Hepatocyte (in vitro differentiated cells): ENCODE measurements at regions not wholly inside any gene's neighbourhood (a gene's known extent, or its start where the extent isn't known, plus 50 kb on each side); places are given as distances from the start of the nearest gene placed in this dataset.
"Not testable (repeated sequence)": the region's sequence is repeated elsewhere in the genome, so short reads cannot be mapped to it uniquely, and the experiment has no call there.

Experiments used
- DNase-seq: peaks from one replicate; pipeline ENCODE4 v3.0.0-alpha.2; 2016; ENCODE audit warnings: low spot score
- H2AFZ ChIP-seq: fragments of 200-600 bp; sonication (generic); 2 replicates; pipeline ENCODE4 v1.6.0; 2016; ENCODE audit warnings: antibody characterized with exemption, mild to moderate bottlenecking
- H3K27ac ChIP-seq: fragments of 200-600 bp; sonication (generic); 2 replicates; pipeline ENCODE4 v1.5.1; 2016; ENCODE audit warnings: mild to moderate bottlenecking
- H3K27me3 ChIP-seq: fragments of 200-600 bp; sonication (generic); 2 replicates; pipeline ENCODE4 v1.6.1; 2016
- H3K36me3 ChIP-seq: fragments of 200-600 bp; sonication (generic); replicated peaks from 2 replicates; pipeline ENCODE4 v1.5.1; 2016; ENCODE audit warnings: low read depth; ENCODE audit not compliant: insufficient read depth
- H3K4me1 ChIP-seq: fragments of 200-600 bp; sonication (generic); 2 replicates; pipeline ENCODE4 v1.5.1; 2016; ENCODE audit warnings: mild to moderate bottlenecking, moderate library complexity; ENCODE audit not compliant: insufficient read depth
- H3K4me2 ChIP-seq: fragments of 200-600 bp; sonication (generic); 2 replicates; pipeline ENCODE4 v1.6.0; 2016
- H3K4me3 ChIP-seq: fragments of 200-600 bp; sonication (generic); 2 replicates; pipeline ENCODE4 v1.5.1; 2016; ENCODE audit warnings: mild to moderate bottlenecking
- H3K79me2 ChIP-seq: fragments of 200-600 bp; sonication (generic); 2 replicates; pipeline ENCODE4 v1.6.0; 2017; ENCODE audit warnings: mild to moderate bottlenecking
- H3K9me2 ChIP-seq: fragments of 200-600 bp; sonication (generic); replicated peaks from 2 replicates; pipeline ENCODE4 v1.6.0; 2017; ENCODE audit warnings: mild to moderate bottlenecking; ENCODE audit not compliant: insufficient read depth
- H3K9me3 ChIP-seq: fragments of 200-600 bp; sonication (generic); 2 replicates; pipeline ENCODE4 v1.5.1; 2016; ENCODE audit warnings: low read depth, mild to moderate bottlenecking
- H4K20me1 ChIP-seq: fragments of 200-600 bp; sonication (generic); 2 replicates; pipeline ENCODE4 v1.6.0; 2016; ENCODE audit warnings: mild to moderate bottlenecking; ENCODE audit not compliant: insufficient read depth, poor library complexity, severe bottlenecking
- CTCF ChIP-seq: fragments of 200-600 bp; sonication (generic); IDR thresholded peaks from 2 replicates; pipeline ENCODE4 v1.5.1; 2016; ENCODE audit warnings: antibody characterized with exemption, mild to moderate bottlenecking; ENCODE audit not compliant: poor library complexity
- EZH2 ChIP-seq: fragments of 200-600 bp; sonication (generic); IDR thresholded peaks from 2 replicates; pipeline ENCODE4 v1.6.1; 2016; ENCODE audit warnings: antibody characterized with exemption, mild to moderate bottlenecking, borderline replicate concordance
- EZH2phosphoT487 ChIP-seq: fragments of 200-600 bp; sonication (generic); IDR thresholded peaks from one replicate; pipeline ENCODE4 v1.6.1; 2018; ENCODE audit warnings: antibody characterized with exemption, mild to moderate bottlenecking, low read depth, moderate library complexity; ENCODE audit not compliant: unreplicated experiment, severe bottlenecking
- WGBS: methylation state at CpG from one replicate; pipeline ENCODE4 v1.1.6; 2016; ENCODE audit warnings: low lambda C conversion rate; ENCODE audit errors: missing lambda C conversion rate; 5-methylcytosine and 5-hydroxymethylcytosine counted together

DNA sequence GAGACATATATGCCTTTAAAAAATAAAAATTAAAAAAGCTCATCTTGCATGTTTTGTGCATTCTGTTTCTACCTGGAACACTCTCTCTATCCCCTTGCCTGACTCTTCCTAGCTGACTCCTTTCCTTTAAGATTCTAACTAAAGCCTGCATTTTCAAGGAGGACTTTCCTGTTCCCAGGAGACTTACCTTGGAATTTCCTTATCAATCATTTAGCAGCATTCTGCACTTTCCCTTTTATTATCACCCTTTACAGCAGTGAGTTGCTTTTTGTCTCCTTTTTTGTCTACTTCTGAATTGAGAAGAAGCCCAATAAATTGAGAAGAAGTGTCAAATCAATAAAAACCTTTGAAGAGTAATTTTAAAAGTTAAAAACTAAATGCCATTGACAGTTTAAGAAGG, 142.2 kb upstream of the TMEM196 start:
- no peaks in the 10 kb centered on the region for H3K9me2 ChIP-seq
- no peak overlapping the region for H3K27ac ChIP-seq
- no peaks in the 10 kb centered on the region for H3K4me1 ChIP-seq
- no peaks in the 10 kb centered on the region for H3K27me3 ChIP-seq
- TF ChIP-seq EZH2 (no peak), CTCF (no peak), EZH2phosphoT487 (no peak)
- no peak for DNase-seq
- no peaks in the 10 kb centered on the region for H3K79me2 ChIP-seq
- no peaks in the 10 kb centered on the region for H3K9me3 ChIP-seq
- no peak overlapping the region for H3K4me3 ChIP-seq
- no peak overlapping the region for H2AFZ ChIP-seq
- H3K36me3 ChIP-seq, result no peaks in the 10 kb centered on the region
- H3K4me2 ChIP-seq, result no peak overlapping the region
- H4K20me1 ChIP-seq, result no peaks in the 10 kb centered on the region

GRCh38 chr7:19914866-19915265, 141.4 kb upstream of the TMEM196 start:
- Histone ChIP-seq H4K20me1 (no peaks in the 10 kb centered on the region), H3K79me2 (no peaks in the 10 kb centered on the region), H2AFZ (no peak overlapping the region), H3K9me2 (no peaks in the 10 kb centered on the region), H3K27me3 (no peaks in the 10 kb centered on the region), H3K4me1 (no peaks in the 10 kb centered on the region), H3K27ac (no peak overlapping the region), H3K4me2 (no peak overlapping the region), H3K36me3 (no peaks in the 10 kb centered on the region), H3K9me3 (no peaks in the 10 kb centered on the region), H3K4me3 (no peak overlapping the region)
- WGBS, result 100% methylated on average over 1 of the region's 1 CpG
- no peak for DNase-seq
- no peak for TF ChIP-seq EZH2
- TF ChIP-seq CTCF, result no peak

- Histone ChIP-seq H3K9me3 (no peaks in the 10 kb centered on the region), H3K27ac (no peak overlapping the region), H3K4me2 (no peak overlapping the region), H3K9me2 (no peaks in the 10 kb centered on the region), H4K20me1 (no peaks in the 10 kb centered on the region), H2AFZ (no peak overlapping the region), H3K36me3 (no peaks in the 10 kb centered on the region), H3K4me1 (no peaks in the 10 kb centered on the region), H3K4me3 (no peak overlapping the region), H3K27me3 (no peaks in the 10 kb centered on the region), H3K79me2 (no peaks in the 10 kb centered on the region)
- DNase-seq, result no peak
- no peak for TF ChIP-seq EZH2
- no peak for TF ChIP-seq EZH2phosphoT487
- no peak for TF ChIP-seq CTCF
Measured at GRCh38 chr7:19900118-19900517, 126.7 kb upstream of the TMEM196 start.

DNA sequence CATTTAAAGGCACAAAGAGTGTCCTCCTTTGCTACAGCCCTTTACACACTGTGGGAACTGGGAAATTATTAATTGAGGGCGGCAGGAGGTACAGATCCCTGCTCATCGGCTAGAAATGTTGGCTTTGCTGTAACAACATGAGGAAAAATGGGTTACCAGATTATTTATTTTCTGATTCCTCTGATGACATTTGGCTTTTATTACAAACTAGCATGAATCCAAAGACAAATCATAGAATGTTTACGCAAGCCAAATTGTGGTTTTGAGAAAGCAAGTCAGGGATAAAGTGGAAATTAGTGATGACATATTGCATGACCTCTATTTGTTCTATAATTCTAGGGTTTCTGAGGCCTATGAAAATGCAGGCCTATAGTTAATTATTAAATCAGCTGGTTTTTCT, 126.1 kb upstream of the TMEM196 start:
- Histone ChIP-seq H3K4me1 (no peaks in the 10 kb centered on the region), H3K4me2 (no peak overlapping the region), H3K36me3 (no peaks in the 10 kb centered on the region), H3K27me3 (no peaks in the 10 kb centered on the region), H3K9me3 (no peaks in the 10 kb centered on the region), H3K9me2 (no peaks in the 10 kb centered on the region), H3K4me3 (no peak overlapping the region), H4K20me1 (no peaks in the 10 kb centered on the region), H3K27ac (no peak overlapping the region), H2AFZ (no peak overlapping the region), H3K79me2 (no peaks in the 10 kb centered on the region)
- TF ChIP-seq EZH2 (no peak), CTCF (no peak), EZH2phosphoT487 (no peak)
- DNase-seq, result no peak
- WGBS, result 65% methylated on average over 3 of the region's 3 CpGs

DNA sequence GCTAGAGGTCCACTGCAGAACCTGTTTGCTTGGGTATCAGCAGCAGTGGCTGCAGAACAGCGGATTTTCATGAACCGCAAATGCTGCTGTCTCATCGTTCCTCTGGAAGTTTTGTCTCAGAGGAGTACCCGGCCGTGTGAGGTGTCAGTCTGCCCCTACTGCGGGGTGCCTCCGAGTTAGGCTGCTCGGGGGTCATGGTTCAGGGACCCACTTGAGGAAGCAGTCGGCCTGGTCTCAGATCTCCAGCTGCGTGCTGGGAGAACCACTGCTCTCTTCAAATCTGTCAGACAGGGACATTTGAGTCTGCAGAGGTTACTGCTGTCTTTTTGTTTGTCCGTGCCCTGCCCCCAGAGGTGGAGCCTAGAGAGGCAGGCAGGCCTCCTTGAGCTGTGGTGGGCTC, 109.5 kb upstream of the TMEM196 start:
- H3K4me3 ChIP-seq, H3K9me2 ChIP-seq, H3K4me1 ChIP-seq, H3K4me2 ChIP-seq, H3K79me2 ChIP-seq, H4K20me1 ChIP-seq, H3K36me3 ChIP-seq, H3K9me3 ChIP-seq, H3K27me3 ChIP-seq, H3K27ac ChIP-seq, H2AFZ ChIP-seq, DNase-seq: not testable (repeated sequence)
- whole genome bisulfite sequencing, result 94% methylated on average over 11 of the region's 11 CpGs
